ENCODE measurements at regions not wholly inside any gene's neighbourhood (a gene's known extent, or its start where the extent isn't known, plus 50 kb on each side); places are given as distances from the start of the nearest gene placed in this dataset.

- Histone ChIP-seq H3K79me2 (ENCODE audit: insufficient read depth, low read length) (no peaks in the 10 kb centered on the region), H3K27ac (ENCODE audit: low read depth, low read length) (no peak overlapping the region), H3K9me3 (ENCODE audit: insufficient read depth, low read depth, low read length) (no peaks in the 10 kb centered on the region), H3K4me3 (ENCODE audit: insufficient read depth, low read depth, low read length) (no peak overlapping the region), H3K36me3 (ENCODE audit: insufficient read depth, low read length) (no peaks in the 10 kb centered on the region), H3K4me1 (ENCODE audit: insufficient read depth, low read length) (no peaks in the 10 kb centered on the region), H3K9ac (ENCODE audit: low read length) (no peak overlapping the region), H3K27me3 (ENCODE audit: insufficient read depth, low read length) (no peaks in the 10 kb centered on the region), H2AFZ (ENCODE audit: low read depth, low read length) (no peak overlapping the region), H4K20me1 (ENCODE audit: insufficient read depth, low read length) (no peaks in the 10 kb centered on the region), H3K4me2 (ENCODE audit: low read length) (no peak overlapping the region)
- Mint-ChIP-seq H3K9me3 (ENCODE audit: unreplicated experiment) (peaks cover 1% of the 10 kb centered on the region), H3K27ac (ENCODE audit: unreplicated experiment) (no peak overlapping the region), H3K4me3 (ENCODE audit: unreplicated experiment) (no peak overlapping the region), H3K4me1 (ENCODE audit: low read depth, unreplicated experiment) (no peaks in the 10 kb centered on the region), H3K27me3 (ENCODE audit: low read depth, unreplicated experiment) (peaks cover 3% of the 10 kb centered on the region), H3K36me3 (ENCODE audit: low read depth, unreplicated experiment) (no peaks in the 10 kb centered on the region)
- FAIRE-seq: no peak
- no peak for TF ChIP-seq EZH2 (IDR thresholded peaks at IDR 0.05; ENCODE audit: insufficient read depth, low read length)
- no peak for TF ChIP-seq CTCF (IDR thresholded peaks at IDR 0.05; ENCODE audit: insufficient read depth, low read depth, low read length)
- no peak for DNase-seq (ENCODE audit: low read depth)
Measured at GRCh38 chr12:92049403-92049802, 96.2 kb downstream of the BTG1 start.

- H3K4me3 ChIP-seq (ENCODE audit: insufficient read depth, low read depth, low read length): no peak overlapping the region
- no peak for TF ChIP-seq EZH2 (IDR thresholded peaks at IDR 0.05; ENCODE audit: insufficient read depth, low read length)
- TF ChIP-seq CTCF (IDR thresholded peaks at IDR 0.05; ENCODE audit: insufficient read depth, low read depth, low read length): no peak
- Mint-ChIP-seq H3K27me3 (ENCODE audit: low read depth, unreplicated experiment) (no peaks in the 10 kb centered on the region), H3K9me3 (ENCODE audit: unreplicated experiment) (no peaks in the 10 kb centered on the region), H3K4me3 (ENCODE audit: unreplicated experiment) (no peak overlapping the region), H3K4me1 (ENCODE audit: low read depth, unreplicated experiment) (no peaks in the 10 kb centered on the region), H3K27ac (ENCODE audit: unreplicated experiment) (no peak overlapping the region), H3K36me3 (ENCODE audit: low read depth, unreplicated experiment) (no peaks in the 10 kb centered on the region)
- H3K4me1 ChIP-seq (ENCODE audit: insufficient read depth, low read length): no peaks in the 10 kb centered on the region
- FAIRE-seq: no peak
- H4K20me1 ChIP-seq (ENCODE audit: insufficient read depth, low read length): no peaks in the 10 kb centered on the region
- H2AFZ ChIP-seq (ENCODE audit: low read depth, low read length): no peak overlapping the region
- H3K36me3 ChIP-seq (ENCODE audit: insufficient read depth, low read length): no peaks in the 10 kb centered on the region
- no peaks in the 10 kb centered on the region for H3K9me3 ChIP-seq (ENCODE audit: insufficient read depth, low read depth, low read length)
- H3K27me3 ChIP-seq (ENCODE audit: insufficient read depth, low read length): no peaks in the 10 kb centered on the region
- H3K4me2 ChIP-seq (ENCODE audit: low read length): no peak overlapping the region
- H3K9ac ChIP-seq (ENCODE audit: low read length): no peak overlapping the region
- DNase-seq (ENCODE audit: low read depth): no peak
- H3K27ac ChIP-seq (ENCODE audit: low read depth, low read length): no peak overlapping the region
- no peaks in the 10 kb centered on the region for H3K79me2 ChIP-seq (ENCODE audit: insufficient read depth, low read length)
Measured at GRCh38 chr12:92047393-92047826, 98.2 kb downstream of the BTG1 start.

- no peak for FAIRE-seq
- H3K4me1 ChIP-seq (ENCODE audit: insufficient read depth, low read length): peaks cover 3% of the 10 kb centered on the region
- no peaks in the 10 kb centered on the region for H3K9me3 ChIP-seq (ENCODE audit: insufficient read depth, low read depth, low read length)
- H3K27me3 ChIP-seq (ENCODE audit: insufficient read depth, low read length): no peaks in the 10 kb centered on the region
- Mint-ChIP-seq H3K27me3 (ENCODE audit: low read depth, unreplicated experiment) (no peaks in the 10 kb centered on the region), H3K27ac (ENCODE audit: unreplicated experiment) (no peak overlapping the region), H3K4me3 (ENCODE audit: unreplicated experiment) (no peak overlapping the region), H3K4me1 (ENCODE audit: low read depth, unreplicated experiment) (peaks cover 2% of the 10 kb centered on the region), H3K9me3 (ENCODE audit: unreplicated experiment) (no peaks in the 10 kb centered on the region), H3K36me3 (ENCODE audit: low read depth, unreplicated experiment) (no peaks in the 10 kb centered on the region)
- no peaks in the 10 kb centered on the region for H4K20me1 ChIP-seq (ENCODE audit: insufficient read depth, low read length)
- H3K79me2 ChIP-seq (ENCODE audit: insufficient read depth, low read length): no peaks in the 10 kb centered on the region
- DNase-seq (ENCODE audit: low read depth): no peak
- no peak overlapping the region for H2AFZ ChIP-seq (ENCODE audit: low read depth, low read length)
- no peaks in the 10 kb centered on the region for H3K36me3 ChIP-seq (ENCODE audit: insufficient read depth, low read length)
- no peak overlapping the region for H3K9ac ChIP-seq (ENCODE audit: low read length)
- H3K4me3 ChIP-seq (ENCODE audit: insufficient read depth, low read depth, low read length): no peak overlapping the region
- H3K27ac ChIP-seq (ENCODE audit: low read depth, low read length): no peak overlapping the region
- no peak overlapping the region for H3K4me2 ChIP-seq (ENCODE audit: low read length)
- TF ChIP-seq CTCF (IDR thresholded peaks at IDR 0.05; ENCODE audit: insufficient read depth, low read depth, low read length) (no peak), EZH2 (IDR thresholded peaks at IDR 0.05; ENCODE audit: insufficient read depth, low read length) (no peak)
Measured at GRCh38 chr12:92046557-92047392, 98.9 kb downstream of the BTG1 start.
